ENCODE measurements at regions not wholly inside any gene's neighbourhood (a gene's known extent, or its start where the extent isn't known, plus 50 kb on each side); places are given as distances from the start of the nearest gene placed in this dataset.

DNA sequence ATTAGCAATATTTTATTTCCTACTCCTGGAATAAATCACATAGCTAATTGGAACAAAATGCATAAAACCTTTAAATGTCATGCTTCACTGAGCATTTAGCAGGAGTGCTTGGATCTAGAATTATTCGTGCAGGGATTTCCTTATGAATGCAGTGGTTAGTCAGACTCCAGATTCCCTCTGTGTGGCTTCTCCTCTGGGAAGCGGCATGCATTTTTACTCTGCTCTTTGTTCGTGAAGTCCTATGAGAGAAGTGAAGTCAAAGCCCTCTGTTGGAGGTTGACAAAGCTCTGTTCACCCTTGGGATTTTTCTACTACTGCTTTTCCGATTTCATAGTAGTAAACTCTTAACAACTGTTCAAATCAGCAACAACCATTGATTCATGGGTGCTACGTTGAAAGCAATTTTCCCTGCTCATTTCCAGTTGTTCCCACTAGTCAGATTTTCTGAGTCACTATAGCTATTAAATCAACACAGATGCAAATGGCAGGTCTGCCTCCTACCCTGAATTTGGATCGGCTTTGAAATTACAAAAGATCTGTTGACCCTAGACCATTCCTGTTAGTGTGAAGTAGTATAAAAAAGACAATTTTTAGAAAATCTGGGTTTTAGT lies 461.7 kb downstream of the STK39 start:
- TF ChIP-seq, protein P1, sequence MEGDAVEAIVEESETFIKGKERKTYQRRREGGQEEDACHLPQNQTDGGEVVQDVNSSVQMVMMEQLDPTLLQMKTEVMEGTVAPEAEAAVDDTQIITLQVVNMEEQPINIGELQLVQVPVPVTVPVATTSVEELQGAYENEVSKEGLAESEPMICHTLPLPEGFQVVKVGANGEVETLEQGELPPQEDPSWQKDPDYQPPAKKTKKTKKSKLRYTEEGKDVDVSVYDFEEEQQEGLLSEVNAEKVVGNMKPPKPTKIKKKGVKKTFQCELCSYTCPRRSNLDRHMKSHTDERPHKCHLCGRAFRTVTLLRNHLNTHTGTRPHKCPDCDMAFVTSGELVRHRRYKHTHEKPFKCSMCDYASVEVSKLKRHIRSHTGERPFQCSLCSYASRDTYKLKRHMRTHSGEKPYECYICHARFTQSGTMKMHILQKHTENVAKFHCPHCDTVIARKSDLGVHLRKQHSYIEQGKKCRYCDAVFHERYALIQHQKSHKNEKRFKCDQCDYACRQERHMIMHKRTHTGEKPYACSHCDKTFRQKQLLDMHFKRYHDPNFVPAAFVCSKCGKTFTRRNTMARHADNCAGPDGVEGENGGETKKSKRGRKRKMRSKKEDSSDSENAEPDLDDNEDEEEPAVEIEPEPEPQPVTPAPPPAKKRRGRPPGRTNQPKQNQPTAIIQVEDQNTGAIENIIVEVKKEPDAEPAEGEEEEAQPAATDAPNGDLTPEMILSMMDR (conservative IDR thresholded peaks at IDR 0.05; ENCODE audit: low read length): no peak
- no peak for TF ChIP-seq EZH2phosphoT487 (IDR thresholded peaks at IDR 0.05; ENCODE audit: borderline replicate concordance, low read depth, low read length)
